ENCODE measurements at regions not wholly inside any gene's neighbourhood (a gene's known extent, or its start where the extent isn't known, plus 50 kb on each side); places are given as distances from the start of the nearest gene placed in this dataset.

DNA sequence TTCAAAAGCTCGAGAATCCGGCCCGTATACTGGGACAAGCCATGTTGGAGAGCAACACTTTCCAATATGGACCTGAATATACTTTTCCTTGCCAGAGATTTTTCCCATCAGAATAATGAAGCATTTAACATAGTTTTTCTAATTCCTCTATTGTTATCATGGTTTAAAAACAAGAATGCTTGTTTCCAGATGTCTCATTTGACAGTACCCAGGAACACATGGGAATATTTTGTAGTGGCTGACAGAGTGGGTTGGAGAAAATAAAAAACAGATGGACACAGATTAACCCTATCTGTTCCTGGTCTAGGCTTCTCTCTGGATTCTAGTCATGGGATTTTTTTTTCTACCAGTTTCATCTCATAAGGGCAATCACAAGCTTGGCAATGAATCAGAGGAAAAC is 164.8 kb upstream of the CEP162 start:
- Histone ChIP-seq H4K20me1 (no peaks in the 10 kb centered on the region), H3K4me1 (peaks cover 0 to 16% (median 0%) of the 10 kb centered on the region in 10 experiments; a peak in 3 of 20 replicates), H3K9me3 (replicated peaks in 1 of 11) (peaks cover 0 to 5% (median under 1%) of the 10 kb centered on the region in 11 experiments; a peak in 4 of 22 replicates), H3K4me3 (no peak overlapping the region), H3K36me3 (no peaks in the 10 kb centered on the region), H3K27ac (no peak overlapping the region), H3K4me2 (no peak overlapping the region), H3K9ac (no peak overlapping the region), H3K27me3 (no peaks in the 10 kb centered on the region)
- TF ChIP-seq Cebpa-rat (IDR thresholded peaks at IDR 0.05) = no peak

DNA sequence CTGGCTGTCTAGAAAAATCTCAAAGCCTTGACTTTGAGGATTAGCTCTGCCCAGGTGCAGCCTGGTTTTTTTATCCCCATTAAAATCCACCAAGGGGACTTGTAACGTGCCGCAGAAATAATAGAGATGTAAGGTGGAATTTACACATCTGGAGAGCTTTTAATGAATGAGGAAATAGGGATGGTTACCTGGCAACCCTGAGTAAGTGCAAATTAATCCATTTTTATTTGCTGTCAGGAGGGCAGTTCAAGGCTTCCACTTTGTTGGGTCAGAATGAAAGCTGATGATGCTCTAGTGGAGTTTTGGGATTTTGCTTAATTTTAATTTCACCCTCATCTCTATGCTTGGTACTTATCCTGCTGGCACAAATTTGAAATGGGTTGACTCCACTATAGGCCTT is 163.4 kb upstream of the CEP162 start:
- TF ChIP-seq Cebpa-rat (IDR thresholded peaks at IDR 0.05) = no peak
- peaks cover 0 to 9% (median 3%) of the 10 kb centered on the region in 11 experiments; a peak in 6 of 22 replicates for H3K9me3 ChIP-seq (replicated peaks in 1 of 11)

DNA sequence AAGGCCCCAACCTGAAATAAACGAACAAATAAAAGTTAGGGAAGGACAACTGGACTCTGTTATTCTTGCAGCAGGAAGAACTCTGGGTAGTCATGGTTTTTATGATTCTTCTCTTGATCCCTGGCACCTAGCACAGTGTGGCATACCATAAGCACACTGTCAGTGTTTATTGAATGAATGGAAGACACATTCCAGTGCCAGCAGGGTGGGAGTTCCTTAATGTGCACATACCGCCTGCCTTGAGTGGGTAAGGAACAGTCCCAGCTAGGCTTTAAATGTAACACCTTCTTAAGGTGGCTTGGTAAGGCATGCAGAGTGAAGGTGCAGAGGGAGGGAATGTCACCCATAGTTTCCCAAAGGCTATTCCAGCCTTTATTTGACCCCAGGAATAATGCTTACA is 162.9 kb upstream of the CEP162 start:
- Histone ChIP-seq H3K4me3 (no peak overlapping the region), H3K27me3 (no peaks in the 10 kb centered on the region), H3K4me1 (peaks cover 0 to 8% (median 0%) of the 10 kb centered on the region in 10 experiments; a peak in 3 of 20 replicates), H4K20me1 (no peaks in the 10 kb centered on the region), H3K9ac (no peak overlapping the region), H3K9me3 (replicated peaks in 1 of 11) (peaks cover 0 to 9% (median 3%) of the 10 kb centered on the region in 11 experiments; a peak in 6 of 22 replicates), H3K36me3 (no peaks in the 10 kb centered on the region), H3K4me2 (no peak overlapping the region), H3K27ac (no peak overlapping the region)
- no peak for TF ChIP-seq Cebpa-rat (IDR thresholded peaks at IDR 0.05)

More for the DNA sequence above, 163.4 kb upstream of the CEP162 start:
- H3K27ac ChIP-seq = no peak overlapping the region
- H3K27me3 ChIP-seq = no peaks in the 10 kb centered on the region
- no peak overlapping the region for H3K9ac ChIP-seq
- H4K20me1 ChIP-seq = no peaks in the 10 kb centered on the region
- no peaks in the 10 kb centered on the region for H3K36me3 ChIP-seq
- H3K4me3 ChIP-seq = no peak overlapping the region
- H3K4me2 ChIP-seq = no peak overlapping the region
- peaks cover 0 to 9% (median 0%) of the 10 kb centered on the region in 10 experiments; a peak in 3 of 20 replicates for H3K4me1 ChIP-seq

DNA sequence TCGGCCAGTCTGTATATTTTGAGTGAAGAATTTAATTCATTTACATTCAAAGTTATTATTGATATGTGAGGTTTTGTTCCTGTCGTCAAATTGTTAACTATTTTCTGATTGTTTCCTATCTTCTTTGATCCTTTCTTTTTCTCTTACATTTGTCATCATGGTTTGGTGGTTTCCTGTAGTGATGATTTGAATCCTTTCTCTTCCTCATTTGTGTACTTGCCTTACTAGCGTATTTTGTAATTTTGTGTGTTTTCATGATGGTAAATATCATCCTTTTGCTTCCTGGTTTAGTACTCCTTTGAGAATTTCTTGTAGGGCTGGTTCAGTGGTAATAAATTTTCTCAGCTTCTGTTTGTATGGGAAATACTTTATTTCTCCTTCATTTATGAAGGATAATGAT is 151.7 kb upstream of the CEP162 start:
- Histone ChIP-seq H3K4me2 (peak overlapping the region in 9 of 11 experiments; percentile 5 to 60 (median 41); a peak in 13 of 22 replicates), H3K4me1 (peaks cover 0 to 17% (median 10%) of the 10 kb centered on the region in 10 experiments; a peak in 14 of 20 replicates), H3K9me3 (replicated peaks in 1 of 11) (peaks cover 0 to 7% (median 0%) of the 10 kb centered on the region in 11 experiments; a peak in 4 of 22 replicates), H3K36me3 (no peaks in the 10 kb centered on the region), H3K27me3 (no peaks in the 10 kb centered on the region), H3K9ac (no peak overlapping the region), H3K27ac (peak overlapping the region in 2 of 11 experiments; percentile 11 to 14; a peak in 3 of 22 replicates), H3K4me3 (no peak overlapping the region), H4K20me1 (no peaks in the 10 kb centered on the region)
- TF ChIP-seq Cebpa-rat (IDR thresholded peaks at IDR 0.05) = no peak

DNA sequence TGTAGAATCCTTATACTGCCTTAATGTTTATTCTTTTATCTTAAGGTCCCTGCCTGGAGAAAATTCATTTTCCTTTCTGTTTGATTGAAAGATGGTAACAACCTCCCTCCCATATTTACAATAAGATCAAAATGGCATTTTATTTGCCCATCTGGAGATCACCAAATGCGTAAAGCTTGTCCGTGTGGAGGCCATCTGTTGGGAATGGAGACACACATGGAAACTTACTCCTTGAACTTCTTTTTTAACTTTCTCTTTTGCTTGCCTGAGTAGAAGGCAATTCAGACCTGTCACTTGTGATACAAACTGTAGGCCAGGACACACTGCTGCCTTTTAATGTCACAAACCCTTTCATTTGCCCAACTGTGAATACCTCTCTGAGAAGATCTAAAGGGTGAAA is 144.8 kb upstream of the CEP162 start:
- H3K4me2 ChIP-seq = peak overlapping the region in 9 of 11 experiments; percentile 25 to 70 (median 46); a peak in 18 of 22 replicates
- H3K27ac ChIP-seq = peak overlapping the region in 6 of 11 experiments; percentile 13 to 47 (median 32); a peak in 3 of 22 replicates
- no peaks in the 10 kb centered on the region for H4K20me1 ChIP-seq
- H3K27me3 ChIP-seq = no peaks in the 10 kb centered on the region
- no peaks in the 10 kb centered on the region for H3K9me3 ChIP-seq (replicated peaks in 1 of 11)
- H3K9ac ChIP-seq = no peak overlapping the region
- no peak for TF ChIP-seq Cebpa-rat (IDR thresholded peaks at IDR 0.05)
- no peaks in the 10 kb centered on the region for H3K36me3 ChIP-seq
- H3K4me3 ChIP-seq = no peak overlapping the region
- peaks cover 0 to 19% (median 12%) of the 10 kb centered on the region in 10 experiments; a peak in 16 of 20 replicates for H3K4me1 ChIP-seq

DNA sequence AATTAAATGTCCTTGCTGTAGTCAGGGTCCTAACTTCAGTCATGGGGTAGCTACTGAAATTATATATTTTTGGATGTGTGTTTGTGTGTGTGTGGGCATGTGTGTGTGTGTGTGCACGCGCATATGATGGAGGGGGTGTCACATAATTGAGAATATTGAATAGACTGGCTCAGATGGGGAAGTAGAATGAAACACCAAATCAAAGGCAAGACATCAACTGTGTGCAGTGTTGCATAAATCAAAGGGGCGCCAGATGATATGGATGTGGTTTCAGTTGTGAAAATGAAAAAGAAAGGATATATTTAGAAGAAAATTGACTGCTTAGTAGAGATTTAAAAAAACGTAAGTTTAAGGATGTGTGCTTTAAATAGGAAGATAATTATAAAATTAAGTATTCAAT is 144.2 kb upstream of the CEP162 start:
- no peak for TF ChIP-seq Cebpa-rat (IDR thresholded peaks at IDR 0.05)
- Histone ChIP-seq H3K4me1 (peaks cover 0 to 19% (median 12%) of the 10 kb centered on the region in 10 experiments; a peak in 16 of 20 replicates), H3K36me3 (no peaks in the 10 kb centered on the region)

DNA sequence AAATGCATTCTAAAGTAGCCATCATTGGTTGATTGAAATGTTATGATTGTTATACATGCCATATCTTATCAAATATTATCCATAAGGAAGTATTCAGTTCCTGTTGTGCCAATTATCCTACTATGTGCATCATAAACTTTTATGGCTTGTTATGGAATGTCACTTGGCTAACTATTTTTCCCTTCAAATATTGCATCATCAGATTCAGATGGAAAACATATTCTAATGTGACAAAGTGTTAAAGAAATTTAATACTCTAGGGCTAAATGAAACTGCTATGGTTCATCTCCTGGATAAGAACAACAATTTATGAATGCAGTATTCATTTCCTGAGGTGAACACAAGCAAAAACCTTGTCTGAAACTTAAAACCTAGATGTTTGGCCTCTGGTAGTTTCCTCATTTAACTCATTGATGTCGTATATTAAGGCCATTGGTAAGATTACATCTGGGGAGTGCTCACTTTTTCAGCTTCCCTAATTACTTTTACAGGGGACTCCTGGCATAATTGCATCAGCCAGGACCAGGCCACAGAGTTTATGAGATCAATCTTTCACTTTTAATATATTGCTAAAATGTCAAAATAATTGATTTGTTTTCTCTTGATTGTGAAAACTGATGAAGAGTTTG is 134.9 kb upstream of the CEP162 start:
- Histone ChIP-seq H3K9ac (no peak overlapping the region), H3K36me3 (no peaks in the 10 kb centered on the region), H3K27me3 (no peaks in the 10 kb centered on the region), H4K20me1 (no peaks in the 10 kb centered on the region), H3K4me3 (no peak overlapping the region), H3K4me1 (no peaks in the 10 kb centered on the region), H3K4me2 (no peak overlapping the region), H3K9me3 (replicated peaks in 1 of 11) (no peaks in the 10 kb centered on the region), H3K27ac (no peak overlapping the region)
- TF ChIP-seq Cebpa-rat (IDR thresholded peaks at IDR 0.05) = no peak

More for the DNA sequence above, 144.2 kb upstream of the CEP162 start:
- peak overlapping the region in 1 of 11 experiments; percentile 47; a peak in 1 of 22 replicates for H3K27ac ChIP-seq
- H3K4me2 ChIP-seq = peak overlapping the region in 7 of 11 experiments; percentile 21 to 70 (median 32); a peak in 9 of 22 replicates
- no peak overlapping the region for H3K9ac ChIP-seq
- H3K4me3 ChIP-seq = no peak overlapping the region
- H4K20me1 ChIP-seq = no peaks in the 10 kb centered on the region
- no peaks in the 10 kb centered on the region for H3K9me3 ChIP-seq (replicated peaks in 1 of 11)
- H3K27me3 ChIP-seq = no peaks in the 10 kb centered on the region

DNA sequence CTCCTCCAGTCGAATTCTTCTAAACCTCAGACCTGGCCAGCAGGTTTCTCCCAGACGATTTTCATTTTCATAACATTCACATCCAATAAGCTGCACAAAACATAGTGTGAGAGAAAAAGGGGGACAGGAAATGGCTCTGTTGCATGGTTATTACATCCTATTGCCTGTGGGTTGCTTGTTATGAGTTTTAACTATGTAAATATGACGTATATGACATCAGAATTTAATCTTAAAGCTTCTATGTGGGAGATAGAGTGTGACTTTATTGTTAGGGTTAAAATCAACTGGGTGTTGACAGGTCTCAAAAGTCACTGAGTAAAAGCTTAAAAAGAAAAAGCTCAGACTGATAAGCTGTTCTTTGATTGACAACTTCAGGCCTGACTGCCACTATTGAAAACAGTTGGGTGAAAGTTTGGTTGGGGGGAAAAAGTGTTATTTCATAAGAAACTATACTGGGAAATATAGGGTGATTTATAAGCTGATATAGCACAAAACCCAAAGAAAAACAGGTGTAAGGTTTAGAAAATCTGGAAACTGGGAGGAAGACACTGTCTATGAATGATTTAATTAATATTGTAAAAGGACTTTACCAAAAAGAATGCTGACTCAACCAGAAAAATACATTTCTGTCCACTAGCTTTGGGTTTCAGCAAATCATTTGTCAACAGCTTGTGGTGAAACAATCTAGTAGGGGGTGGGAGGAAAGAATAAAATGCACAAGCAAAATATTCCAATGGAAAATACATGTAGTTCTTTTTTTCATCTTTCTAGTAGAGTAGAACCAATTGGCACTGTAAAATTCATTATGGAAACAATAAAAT is 134.1 kb upstream of the CEP162 start:
- Histone ChIP-seq H3K4me3 (no peak overlapping the region), H3K27ac (no peak overlapping the region), H3K36me3 (no peaks in the 10 kb centered on the region), H4K20me1 (no peaks in the 10 kb centered on the region), H3K9me3 (replicated peaks in 1 of 11) (no peaks in the 10 kb centered on the region), H3K4me1 (no peaks in the 10 kb centered on the region), H3K9ac (no peak overlapping the region), H3K27me3 (no peaks in the 10 kb centered on the region), H3K4me2 (no peak overlapping the region)
- TF ChIP-seq Cebpa-rat (IDR thresholded peaks at IDR 0.05) = no peak

DNA sequence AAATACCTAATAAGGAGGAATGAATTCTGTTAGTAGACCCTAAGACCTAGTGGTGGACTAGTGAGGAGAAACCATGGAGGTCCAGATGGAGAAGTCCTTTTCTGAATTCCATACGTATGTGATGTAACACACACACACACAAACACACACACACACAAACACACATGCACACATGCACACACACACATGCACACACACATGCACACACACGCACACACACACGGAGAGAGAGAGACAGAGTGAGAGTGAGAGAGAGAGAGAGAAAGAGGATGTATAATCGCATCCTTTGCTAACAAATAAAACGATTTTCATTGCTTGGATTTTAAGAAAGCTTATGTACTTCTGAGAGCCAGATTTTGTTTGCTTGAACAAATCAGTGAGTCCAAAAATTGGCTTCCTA is 132.6 kb upstream of the CEP162 start:
- Histone ChIP-seq H3K36me3 (no peaks in the 10 kb centered on the region), H3K27me3 (no peaks in the 10 kb centered on the region), H3K4me2 (no peak overlapping the region), H3K9me3 (replicated peaks in 1 of 11) (no peaks in the 10 kb centered on the region), H3K4me3 (no peak overlapping the region), H3K27ac (no peak overlapping the region), H3K9ac (no peak overlapping the region), H4K20me1 (no peaks in the 10 kb centered on the region), H3K4me1 (no peaks in the 10 kb centered on the region; a peak in 1 of 20 replicates)
- TF ChIP-seq Cebpa-rat (IDR thresholded peaks at IDR 0.05) = no peak
